Fibroblast of peridontal ligament (primary cell): ENCODE measurements at regions not wholly inside any gene's neighbourhood (a gene's known extent, or its start where the extent isn't known, plus 50 kb on each side); places are given as distances from the start of the nearest gene placed in this dataset.
"Not testable (repeated sequence)": the region's sequence is repeated elsewhere in the genome, so short reads cannot be mapped to it uniquely, and the experiment has no call there.

Source experiments
- DNase-seq: peaks from one replicate; pipeline ENCODE4 v3.0.0-alpha.2; 2010; ENCODE audit errors: extremely low read depth

DNA sequence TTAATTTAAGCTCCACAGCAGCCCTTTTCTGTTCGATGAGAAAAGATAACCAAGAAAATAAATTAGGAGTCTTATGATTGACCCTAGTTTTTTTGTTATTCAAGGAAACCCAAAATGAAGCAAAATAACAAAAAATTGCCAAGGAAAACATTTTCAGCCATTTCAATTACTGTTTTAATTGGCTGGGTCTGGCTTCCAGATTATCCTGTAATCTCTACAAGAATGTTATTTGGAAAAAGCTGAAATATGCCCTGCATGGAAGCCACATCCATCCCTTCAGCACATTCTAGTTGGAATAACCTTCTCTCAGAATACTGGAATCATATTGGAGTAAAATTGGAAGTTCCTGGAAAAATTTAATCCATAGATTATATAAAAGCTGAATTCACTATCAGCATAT is 191.1 kb upstream of the CCN2 start:
- DNase-seq = peak; percentile 37

DNA sequence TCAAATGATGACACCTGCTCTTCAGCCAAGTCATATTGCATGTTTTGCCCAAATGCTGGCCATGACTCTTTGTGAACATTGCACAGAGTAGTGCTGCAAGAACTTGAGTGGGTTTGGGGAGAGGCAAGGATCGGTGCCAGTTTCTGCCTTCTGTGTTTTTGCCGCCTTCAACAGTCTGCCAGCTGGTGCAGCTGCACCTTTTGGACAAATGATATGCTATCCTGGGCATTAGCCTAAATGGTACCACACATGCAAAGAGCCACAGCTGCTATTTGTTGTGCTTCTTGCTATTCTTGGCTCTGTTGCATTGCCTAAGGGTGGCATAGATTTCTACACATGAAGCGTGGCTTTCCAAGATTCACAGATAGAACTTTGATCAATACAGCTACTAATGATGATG is 189.0 kb upstream of the CCN2 start:
- DNase-seq = no peak

DNA sequence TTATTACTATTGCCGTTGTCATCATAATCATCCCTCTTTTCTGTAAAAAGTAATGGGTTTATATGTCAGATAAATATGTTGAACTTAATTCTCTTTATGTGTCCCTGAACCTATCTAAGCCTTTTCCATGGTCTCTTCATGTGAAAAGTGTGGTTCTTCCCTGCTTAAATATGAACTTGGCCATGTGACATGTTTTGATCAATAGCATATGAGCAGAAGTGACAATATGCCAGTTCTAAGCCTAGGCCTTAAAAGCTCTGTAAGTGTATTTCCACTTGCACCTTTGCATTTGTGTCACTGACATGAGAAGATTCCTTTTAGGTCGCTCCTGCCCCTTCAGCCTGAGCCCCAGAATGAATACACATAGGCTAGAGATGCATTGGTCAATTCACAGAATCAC is 188.4 kb upstream of the CCN2 start:
- DNase-seq = no peak

DNA sequence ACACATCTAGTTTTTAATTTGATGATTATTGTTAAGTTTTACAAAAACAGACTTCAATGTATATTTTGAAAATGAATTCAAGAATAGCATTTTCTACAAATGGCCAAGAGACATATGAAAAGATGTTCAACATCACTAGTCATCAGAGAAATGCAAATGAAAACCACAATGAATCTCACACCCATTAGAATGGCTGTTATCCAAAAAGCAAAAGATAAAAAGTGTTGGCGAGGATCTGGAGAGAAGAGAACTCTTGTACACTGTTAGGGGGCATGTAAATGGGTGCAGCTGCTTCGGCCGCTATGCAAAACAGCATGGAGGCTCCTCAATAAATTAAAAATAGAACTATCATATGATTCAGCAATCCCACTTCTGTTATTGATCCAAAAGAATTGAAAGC is 185.8 kb upstream of the CCN2 start:
- DNase-seq = no peak

DNA sequence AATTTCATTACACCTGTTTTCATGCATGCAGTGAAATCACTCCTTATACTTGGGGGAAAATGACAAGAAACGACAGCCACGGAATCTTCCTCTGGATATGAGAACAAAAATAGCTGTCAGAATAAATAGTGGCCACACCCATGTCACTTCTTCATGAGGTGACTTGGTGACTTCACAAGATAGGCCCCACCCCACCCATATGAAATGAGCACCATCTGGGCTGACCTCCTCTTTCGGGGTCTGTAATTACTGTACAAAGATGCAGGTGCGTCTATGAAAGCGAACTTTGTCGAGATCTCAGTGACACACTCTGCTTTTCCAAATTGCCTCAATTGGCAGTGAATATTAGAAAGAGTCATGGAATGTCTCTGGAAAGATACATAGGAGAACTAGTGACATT is 184.2 kb upstream of the CCN2 start:
- DNase-seq = no peak

DNA sequence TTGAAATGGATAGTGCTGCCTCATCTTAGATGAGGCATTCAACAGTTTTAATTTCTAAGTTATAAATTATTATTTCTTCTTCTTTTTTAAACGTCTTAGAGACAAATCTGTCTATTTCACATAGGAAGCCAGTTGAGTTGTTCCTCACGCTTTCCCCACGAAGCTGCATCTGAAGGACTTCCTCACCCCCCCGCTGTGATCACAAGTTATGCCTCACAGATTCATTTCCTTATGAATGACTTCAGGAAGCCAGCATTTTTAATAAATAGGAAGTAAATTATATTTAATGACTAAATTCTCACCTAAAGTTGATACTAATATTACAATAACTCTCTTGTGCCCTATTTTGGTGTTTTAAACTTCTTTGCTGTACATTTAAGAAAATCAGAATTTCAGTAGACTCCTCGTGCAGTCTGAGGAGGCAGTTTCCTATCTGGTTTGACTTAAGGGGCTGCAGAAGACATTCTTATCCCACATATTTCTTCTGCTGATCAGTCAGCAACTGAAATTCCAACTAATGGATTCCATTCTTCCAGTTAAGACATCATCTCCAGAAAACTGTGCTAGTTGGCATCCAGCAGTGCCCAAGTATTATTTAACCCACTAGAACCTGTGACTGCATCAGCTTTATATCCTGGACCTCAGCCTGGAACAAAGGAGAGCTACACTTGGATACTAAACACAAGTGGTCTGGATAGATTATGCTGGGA is 182.7 kb upstream of the CCN2 start:
- peak; percentile 76 for DNase-seq

DNA sequence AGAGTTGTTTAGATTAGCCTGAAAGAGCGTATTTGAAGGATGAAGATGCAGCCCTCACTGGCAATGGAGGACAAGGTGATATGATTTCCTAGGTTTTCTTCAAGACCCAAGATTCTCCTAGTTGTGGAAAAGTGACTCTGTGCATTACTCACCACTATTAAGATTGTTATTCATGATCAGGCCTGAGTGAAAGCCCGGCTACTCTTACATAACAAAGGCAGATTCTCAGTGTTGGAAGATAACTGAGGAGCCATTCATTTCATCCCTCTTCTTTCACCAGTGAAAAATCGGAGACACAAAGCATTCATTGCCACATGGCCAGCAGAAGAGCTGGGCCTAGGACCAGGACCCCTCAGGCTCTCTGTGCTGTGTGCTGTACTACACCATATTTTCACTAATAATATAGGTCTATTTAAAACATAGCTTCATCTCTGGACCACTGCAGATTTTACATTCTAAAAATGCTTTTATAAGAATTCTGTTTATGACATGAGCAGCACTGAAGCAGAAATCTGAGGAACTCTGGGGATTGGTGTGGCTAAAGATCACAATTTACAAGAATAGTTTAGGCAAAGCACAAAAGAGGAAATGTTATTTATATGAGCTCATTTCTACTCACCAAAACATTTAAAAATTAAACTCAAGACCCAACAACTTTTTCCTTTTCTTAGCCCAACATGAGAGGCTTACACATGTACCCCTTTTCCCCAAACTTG is 181.9 kb upstream of the CCN2 start:
- DNase-seq = peak; percentile 90

DNA sequence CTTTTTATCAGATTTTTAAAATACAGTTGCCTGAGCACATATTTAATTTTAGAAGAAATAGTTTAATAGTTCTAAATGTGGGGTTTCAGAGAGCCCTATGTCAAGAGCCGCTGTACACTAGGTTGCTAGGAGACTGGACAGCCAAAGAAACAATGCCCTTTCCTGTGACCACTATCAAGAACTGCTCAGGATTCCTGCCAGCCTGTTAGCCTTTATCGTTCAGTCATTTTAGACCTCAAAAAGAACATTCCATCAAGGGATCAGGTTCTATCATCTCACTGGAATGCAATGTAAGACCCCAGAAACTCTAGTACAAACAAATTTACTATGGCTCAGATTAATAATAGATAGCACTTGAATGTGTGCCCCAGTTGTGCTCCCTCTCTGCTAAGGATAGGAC is 181.2 kb upstream of the CCN2 start:
- DNase-seq = peak; percentile 72

DNA sequence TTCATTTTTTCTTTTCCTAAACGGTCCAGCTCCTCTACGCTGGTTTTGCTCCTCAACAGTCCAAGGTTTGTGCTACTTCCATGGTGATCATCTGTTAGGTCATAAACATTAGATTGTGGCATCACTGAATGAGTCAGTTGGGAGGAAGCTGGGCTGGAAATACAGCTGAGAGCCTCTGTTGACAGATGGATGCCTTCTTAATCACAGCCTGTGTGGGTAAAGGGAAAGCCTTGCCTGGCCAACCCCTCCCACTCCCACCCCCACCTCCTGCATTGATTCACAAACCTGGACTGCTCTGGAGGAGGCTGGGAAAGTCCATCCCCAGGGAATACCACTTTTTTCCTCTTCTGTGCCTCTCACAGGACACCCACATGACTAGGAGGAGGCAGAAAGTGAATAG is 180.6 kb upstream of the CCN2 start:
- DNase-seq = peak; percentile 99

DNA sequence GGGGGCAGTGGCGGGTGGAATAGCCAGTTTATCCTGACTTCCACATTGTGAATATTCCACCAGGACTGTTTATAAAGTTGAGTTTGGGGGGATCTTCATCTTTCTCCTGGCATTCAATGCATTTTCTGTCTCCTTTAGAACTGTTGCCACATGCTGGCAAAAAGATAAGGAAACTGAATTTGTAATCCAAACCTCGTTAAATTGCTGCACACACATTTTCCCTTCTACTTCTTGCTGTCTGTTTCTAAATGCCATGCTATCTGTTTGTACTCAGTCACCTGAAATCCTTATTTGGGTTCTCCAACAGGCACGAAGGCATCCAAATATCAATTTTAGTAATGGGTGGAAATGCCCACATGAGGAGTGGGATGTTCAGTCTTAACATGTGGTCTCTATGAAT is 180.2 kb upstream of the CCN2 start:
- DNase-seq = no peak

DNA sequence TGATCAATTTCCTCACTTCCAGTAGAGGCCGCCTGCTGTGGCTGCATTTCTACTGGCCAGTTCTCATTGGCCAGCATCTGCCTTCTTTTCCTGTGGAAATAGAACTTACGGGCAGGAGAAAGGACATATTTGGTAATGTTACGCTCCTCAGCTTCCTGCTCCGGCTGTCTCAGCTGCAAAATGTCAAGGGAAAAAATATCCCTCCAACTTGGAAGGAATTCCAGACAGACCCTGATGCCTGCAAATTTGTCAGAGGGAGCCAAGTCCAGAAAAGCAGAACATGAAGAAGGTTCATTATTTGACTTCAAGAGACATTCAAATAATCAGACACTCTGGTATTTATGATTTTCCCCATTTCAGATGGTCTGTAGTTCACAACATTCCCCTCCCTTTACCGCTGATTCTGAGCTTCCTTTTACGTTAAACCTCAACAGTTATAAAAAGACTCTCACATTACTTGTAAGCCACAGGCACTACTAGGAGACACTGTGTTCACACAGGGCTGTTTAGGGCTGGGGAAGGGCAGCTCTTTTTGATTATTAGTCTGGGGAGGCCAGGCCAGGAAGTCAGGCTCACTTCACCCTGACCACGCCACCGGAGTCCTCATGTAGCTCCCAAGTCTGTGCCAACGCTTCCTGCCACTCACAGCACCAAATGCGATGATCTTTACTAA is 179.6 kb upstream of the CCN2 start:
- DNase-seq = peak; percentile 81

DNA sequence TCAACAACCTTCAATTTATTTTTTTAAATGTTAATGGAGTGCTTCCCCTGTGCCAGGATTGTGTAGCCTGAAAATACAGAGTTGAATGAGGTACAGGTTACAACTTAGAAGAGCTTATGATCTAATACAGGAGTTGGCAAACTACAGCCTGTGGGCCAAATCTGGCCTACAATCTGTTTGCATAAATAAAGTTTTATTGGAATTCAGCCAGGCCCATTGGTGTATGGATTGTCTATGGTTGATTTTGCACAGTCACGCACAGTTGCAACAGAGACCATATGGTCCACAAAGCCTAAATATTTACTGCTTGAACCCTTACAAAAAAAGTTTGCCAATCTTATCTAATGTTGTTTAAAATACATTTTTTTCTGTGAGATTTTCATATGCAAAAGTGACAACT is 177.3 kb upstream of the CCN2 start:
- DNase-seq = no peak

DNA sequence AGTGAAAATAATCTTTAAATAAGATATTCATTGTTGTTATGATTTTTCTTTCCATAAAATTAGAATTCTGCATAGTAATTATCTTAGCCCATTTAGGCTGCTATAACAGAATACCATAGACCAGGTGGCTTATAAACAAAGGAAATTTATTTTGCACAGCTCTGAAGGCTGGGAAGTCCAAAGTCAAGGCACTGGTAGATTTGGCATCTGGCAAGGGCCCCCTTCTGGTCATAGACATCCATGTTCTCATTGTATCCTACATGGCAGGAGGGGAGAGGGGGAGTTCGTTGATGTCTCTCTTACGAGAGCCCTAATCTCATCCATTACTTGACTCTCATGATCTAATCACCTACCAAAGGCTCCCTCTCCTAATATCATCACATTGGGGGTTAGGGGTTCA is 175.0 kb upstream of the CCN2 start:
- DNase-seq = no peak

DNA sequence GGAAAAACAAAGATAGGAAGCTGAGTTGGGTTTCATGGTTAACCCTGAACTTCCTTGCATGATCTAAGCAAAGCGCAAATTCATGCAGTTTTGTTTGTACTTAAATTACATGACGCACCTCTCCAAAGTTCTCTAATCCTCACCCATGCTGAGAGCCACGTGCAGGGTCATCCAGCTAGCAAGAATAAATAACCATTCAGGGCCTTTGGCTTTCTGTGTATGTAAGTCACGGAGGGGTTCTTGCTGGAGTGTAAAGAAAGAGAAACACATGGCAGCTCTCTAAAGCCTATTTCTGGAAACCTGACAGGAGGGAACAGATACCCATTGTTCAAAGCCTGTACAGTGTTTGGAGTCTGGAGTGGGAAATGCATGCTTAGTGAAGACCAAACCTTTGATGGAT is 171.7 kb upstream of the CCN2 start:
- DNase-seq = peak; percentile 31

DNA sequence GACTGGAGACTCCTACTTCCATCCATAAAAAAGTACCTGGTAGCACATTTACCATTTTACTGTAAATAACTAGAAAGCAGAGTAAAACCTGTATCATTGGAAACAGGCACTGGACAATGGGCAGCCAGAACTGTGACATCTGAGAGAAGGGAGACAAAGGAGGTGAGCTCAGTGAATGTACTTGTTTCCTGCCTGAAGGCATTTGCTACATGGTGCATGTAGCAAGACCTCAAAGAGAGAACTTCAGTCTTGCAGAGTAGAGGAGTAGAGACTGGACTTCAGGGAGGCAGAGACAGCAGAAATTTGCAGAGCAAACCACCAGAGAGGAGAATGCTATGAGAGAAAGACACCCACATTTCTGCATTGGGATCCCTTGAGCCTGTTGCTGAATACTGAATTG is 171.0 kb upstream of the CCN2 start:
- DNase-seq = no peak

DNA sequence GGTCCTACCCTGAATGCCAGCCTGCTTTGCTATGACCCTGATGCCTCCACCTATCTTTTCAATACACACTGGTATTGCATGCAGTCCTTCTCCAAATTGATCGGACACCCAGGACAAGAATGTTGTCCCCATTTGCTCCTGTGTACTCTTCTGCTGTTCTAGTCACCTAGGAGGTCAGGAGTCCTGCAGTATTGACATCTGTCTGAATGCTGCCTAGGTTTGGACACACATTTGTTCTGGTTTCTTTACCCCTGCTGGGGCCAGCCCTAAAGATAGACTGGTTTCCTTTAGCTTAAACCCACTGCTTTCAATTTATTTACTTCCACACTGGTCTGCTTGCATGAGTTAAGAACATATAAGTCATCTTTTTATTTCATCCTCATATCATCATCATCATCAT is 167.0 kb upstream of the CCN2 start:
- DNase-seq = no peak

DNA sequence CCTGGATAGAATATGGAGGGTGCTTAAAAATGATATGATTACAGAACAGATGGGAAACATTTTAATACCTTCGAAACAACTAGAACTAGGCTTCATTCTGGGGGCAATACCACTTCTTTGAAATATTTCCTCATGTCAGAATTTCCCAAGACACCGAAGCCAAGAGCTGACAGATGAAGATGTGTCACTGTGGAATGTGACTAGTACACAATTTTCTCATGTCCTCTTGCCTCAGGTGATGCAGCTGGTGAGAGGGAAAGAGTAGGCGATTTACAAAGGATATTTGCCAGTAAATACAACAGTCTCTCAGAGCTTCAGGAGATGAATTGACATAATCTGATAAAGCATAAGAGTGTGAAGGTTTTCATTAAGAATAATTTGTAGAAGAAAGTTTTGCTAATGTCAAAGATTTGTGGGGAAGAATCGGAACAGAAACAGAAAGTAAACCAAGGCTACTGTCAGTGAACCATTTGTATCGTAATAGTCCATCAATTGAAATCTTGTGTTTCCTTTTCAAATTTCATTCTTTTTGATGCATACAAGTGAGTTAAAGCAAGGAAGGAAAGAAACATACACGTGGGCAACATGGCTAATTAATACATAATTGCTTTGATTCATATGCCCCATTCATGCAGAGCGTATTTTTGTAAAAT is 164.7 kb upstream of the CCN2 start:
- DNase-seq = no peak

DNA sequence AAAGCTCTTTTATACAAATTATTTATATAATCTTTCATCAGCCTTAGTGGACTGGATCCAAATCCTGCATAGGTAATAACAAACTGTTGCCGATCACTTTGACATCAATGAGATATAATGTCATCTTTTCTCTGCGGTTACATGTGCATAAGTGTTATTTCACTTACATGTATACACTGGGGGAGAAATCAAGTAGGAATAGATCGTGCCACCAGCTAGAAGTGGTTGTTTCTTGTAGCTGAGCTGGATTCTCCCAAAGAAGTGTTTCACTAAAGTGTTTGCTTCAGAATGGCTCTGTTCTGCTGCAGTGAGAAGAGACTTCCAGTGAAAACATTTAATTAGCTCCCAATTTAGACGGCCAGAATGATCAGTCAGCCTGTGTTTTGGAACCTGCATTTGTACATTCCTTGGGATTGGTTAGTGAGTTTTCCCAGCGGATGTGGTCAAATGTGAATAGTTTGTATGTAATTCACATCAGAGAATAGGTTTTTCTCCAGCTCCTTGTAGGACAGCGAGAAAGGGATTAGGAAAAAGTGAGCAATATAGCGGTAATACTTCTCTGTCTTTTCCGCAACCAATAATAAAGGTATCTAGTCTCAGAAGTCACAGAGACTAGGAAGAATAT is 163.1 kb upstream of the CCN2 start:
- peak; percentile 90 for DNase-seq

DNA sequence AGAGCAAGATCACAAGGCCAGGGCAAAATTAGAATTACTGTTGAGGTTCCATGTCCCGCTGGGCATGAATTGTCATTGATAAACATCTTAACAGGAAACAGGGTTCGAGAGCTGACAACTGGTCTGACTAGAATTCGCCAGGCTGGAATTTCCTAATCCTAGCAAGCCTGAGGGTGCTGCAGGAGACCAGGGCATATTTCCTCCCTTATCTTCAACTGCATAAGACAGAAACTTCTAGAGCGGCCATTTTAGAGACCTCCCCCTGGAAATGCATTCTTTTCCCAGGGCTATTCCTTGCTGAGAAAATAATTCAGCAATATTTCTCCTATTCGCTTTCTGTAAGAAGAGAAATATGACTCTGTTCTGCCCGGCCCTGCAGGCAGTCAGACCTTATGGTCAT is 158.6 kb upstream of the CCN2 start:
- not testable (repeated sequence) for DNase-seq

DNA sequence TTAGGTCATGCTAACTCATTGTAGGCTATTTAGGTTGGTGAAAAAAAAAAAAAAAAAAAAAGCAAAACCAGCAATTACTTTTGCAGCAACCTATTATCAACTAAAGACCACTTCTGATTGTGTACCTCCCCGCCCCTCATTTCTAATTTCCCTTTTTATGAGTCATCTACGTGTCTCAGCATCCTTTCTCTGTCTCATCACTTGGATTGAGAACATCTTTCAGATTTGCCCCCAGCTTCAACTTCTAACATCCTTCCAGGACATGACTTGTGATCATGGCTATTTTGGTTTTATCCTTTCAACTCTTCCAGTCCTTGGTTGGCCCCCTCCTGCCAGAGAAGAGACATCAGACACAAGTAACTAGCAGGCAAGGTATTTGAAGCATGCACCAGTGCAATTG is 156.7 kb upstream of the CCN2 start:
- DNase-seq = no peak

DNA sequence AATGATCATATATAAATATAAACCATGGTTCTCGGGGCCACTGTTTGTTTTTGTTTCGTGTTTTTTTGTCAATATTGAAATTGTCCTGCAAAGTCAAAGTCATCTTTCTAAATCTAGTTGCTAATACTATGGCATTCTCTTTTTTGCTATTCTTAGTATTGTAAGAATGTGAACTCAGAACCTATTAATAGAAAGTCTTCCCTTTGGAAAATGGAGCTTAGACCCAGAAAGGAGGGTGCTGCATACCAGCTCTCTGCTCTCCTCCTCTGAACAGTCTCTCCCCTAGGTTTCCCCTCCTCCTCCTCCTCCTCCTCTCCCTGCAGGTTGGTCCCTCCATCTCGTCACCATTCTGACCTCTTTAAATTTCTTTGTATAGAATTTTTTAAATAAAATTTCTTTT is 150.4 kb upstream of the CCN2 start:
- peak; percentile 28 for DNase-seq

DNA sequence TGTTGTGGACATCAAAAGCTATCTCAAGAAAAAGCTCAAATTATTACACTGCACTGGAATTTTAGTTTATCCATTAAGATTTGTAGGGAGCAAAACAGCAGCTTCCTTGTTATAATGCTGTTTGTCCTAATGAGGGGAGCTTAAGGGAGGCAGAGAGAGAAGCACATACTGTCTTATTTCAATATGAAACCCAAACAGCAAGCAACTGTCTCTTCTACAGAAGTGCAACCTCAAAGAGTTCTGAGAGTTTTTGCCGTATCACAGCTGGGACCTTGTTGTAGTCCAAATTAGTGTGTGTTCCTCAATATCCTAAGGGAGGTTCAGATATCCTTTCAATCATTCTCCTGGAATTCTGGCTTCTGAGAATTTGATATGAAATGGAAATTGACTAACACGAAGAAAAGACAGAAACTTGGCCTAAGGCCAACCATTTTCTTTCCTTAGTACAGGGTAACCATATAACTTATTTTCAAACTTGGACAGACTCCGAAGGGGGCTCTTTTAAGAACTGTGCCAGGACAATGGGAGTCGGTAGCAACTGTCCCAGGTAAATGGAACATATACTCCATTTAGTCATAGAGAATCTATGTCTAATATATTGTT is 149.3 kb upstream of the CCN2 start:
- peak; percentile 25 for DNase-seq
